HG02588 (cell line): ENCODE measurements at regions not wholly inside any gene's neighbourhood (a gene's known extent, or its start where the extent isn't known, plus 50 kb on each side); places are given as distances from the start of the nearest gene placed in this dataset.
"Not testable (repeated sequence)": the region's sequence is repeated elsewhere in the genome, so short reads cannot be mapped to it uniquely, and the experiment has no call there.

Source experiments
- ATAC-seq: cut with Tn5 transposase; IDR thresholded peaks from one replicate; pipeline ENCODE4 v1.9.1; 2021; ENCODE audit warnings: mild to moderate bottlenecking, moderate library complexity; ENCODE audit not compliant: unreplicated experiment

DNA sequence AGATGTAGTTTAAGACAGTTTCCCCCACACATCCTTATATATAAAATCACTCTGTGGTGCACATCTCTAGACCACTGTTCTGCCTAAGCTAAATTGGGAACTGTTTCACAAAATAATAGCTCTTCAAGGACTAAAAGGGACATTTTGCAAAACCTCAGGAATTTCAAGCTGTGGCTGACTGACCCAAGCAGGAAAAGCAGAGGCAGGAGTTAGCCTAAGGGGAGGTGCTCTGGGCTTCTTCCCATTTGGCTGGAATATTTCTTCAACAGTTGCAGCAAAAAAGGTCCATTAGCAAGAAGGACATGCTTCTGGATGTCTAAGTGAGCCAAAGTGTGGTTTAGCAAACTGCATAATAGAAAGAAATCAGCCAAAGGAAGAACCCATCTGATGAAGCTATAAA lies 551.2 kb upstream of the ANKRD30A start:
- ATAC-seq = no peak

DNA sequence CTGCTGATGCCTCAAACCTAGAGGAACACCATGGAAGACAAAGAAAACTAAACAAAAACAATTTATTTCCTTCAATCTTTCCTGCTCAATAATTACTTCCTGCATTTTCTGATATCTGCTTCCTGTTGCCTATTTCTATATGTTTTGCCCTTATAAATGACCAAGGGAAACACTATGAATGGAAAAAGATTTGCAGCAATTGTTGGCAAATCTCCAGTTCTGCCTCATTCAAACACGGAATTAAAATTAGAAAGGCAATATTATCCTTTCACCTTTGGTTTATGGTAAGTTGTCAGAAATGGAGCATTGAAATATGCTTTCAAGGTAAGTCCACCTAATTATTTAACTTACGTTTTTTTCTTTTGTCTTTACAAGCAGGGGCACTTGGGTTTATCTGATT lies 552.2 kb upstream of the ANKRD30A start:
- no peak for ATAC-seq

DNA sequence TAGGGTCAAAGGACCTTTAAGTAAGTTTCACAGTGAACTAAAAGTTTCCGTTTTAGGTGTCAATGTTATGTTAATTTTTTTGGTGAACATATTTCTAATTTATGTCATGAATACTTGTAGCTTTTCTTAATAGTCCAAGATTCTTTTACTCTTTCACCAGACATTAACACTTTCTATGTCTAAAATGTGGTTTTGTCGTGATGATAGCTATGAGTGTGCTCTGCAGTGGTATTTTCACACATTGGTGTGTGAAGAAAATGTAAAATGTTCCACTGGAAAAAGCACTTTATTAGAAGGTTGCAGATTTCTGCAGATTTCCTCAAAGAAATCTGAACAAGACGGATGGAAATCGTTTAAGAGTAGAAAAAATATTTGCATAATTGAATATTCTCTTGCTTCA lies 561.0 kb upstream of the ANKRD30A start:
- no peak for ATAC-seq

DNA sequence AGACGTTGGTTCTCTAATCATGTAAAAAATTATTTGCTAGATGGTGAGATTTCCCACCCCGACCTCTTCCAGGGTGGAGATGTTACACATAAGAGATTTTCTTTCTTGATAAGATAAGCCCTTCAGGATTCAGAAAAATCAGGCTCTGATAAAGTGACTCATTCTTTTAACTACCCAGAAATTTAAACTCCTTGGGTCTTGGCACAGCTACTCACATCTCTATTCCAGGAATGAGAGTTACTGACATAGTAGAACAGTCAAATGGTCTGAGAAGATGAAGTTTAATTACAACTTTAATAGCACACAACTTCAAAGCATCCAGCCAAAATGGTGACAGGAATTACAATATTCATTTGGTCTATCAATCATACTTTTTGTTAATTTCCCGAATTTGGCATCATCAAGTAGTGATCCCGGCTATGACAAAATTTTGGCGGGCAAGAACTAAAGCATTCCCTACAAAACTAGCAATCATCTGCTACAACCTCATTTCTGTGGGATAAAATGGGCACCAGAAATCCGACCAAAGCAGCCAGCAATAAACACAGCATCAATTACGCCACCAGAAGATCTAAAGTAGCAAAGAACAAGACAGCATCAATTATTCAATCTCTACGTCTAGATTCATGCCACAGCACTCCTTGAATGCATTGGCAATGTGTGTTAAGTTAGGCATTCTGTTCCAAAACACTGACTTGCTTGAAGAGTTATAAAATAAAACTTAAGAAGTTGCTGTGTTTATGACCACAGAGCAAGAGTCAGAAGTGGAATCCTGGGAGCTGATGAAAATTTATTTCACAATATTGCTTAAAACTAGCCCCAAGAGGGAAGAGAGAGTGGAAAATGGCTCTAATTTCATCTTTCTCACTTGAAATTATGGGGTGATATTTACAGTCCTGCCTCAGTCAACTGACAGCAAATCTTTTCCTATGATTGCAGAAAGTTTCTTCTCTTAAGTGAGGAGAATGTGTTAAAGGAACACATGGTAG lies 565.7 kb upstream of the ANKRD30A start:
- no peak for ATAC-seq

DNA sequence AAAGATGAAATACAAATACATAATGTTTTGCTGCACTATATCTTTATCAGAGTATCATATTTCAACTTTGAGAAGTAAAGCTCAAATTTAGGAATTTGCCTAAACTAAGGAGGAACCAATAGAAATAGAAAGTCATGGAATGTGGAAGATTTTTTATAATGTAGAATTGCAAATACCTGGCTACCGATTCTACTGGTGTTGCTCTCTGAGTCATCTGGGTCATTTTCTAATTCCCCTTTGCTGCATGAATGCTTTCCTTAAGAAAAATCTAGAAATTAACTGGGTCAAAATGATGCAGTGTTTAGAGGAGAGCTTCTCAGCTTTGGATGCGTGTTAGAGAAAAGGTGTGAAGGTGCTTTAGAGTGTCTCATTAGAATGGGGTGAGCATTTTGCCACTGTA lies 568.9 kb upstream of the ANKRD30A start:
- ATAC-seq = no peak

DNA sequence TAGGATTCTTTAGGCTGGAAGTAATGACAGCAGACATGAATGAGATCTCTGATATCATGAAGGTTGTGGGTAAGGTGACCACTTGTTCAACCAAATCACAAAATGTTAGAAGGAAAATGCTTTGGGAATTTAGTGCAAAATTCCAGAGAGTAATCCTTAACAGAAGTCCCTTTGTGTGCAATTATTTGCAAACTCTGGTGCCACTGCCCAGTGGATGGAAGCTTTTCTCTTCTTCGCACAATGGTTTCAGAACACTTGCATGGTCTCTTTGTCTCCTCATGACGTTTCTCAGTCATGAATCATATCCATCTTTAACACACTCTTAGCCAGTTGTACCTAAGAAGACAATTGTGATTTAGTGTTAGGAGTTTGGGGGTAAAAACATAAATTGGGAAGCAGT lies 570.4 kb upstream of the ANKRD30A start:
- ATAC-seq = no peak

DNA sequence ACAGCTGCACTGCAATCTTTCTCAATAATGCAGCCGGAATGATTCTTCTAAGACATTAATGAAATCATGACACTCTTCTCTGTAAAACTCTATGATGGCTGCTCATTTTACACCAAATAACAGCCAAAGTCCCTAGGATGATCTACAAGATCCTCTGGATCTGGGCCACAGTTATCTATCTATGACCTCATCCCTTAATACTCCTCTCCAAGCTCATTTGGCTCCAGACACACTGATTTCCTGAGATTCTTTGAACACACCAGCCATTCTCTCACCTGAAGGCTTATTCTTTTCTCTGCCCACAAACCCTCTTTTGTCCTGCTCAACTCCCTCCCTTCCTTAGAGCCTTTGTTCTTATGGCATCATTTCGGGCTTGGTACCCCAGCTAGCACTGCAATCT lies 577.4 kb upstream of the ANKRD30A start:
- ATAC-seq = no peak

DNA sequence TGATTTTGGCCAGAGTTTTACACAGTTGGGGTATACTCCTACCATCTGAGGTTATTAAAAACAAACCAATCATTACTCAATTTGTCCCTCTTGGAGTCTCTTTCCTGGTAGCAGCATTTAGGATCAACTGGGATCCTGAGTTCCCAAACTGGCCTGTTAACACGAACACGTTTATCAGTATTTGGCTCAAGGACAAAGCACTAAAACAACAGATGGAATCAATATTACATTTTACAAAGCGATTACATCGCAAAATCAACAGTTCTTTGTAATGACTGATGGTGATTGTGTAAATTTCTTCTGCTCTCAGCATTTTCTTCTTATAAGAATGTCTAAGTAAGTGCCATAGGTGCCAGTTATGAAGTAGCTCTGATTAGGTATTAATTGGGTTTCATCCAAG lies 582.9 kb upstream of the ANKRD30A start:
- no peak for ATAC-seq

DNA sequence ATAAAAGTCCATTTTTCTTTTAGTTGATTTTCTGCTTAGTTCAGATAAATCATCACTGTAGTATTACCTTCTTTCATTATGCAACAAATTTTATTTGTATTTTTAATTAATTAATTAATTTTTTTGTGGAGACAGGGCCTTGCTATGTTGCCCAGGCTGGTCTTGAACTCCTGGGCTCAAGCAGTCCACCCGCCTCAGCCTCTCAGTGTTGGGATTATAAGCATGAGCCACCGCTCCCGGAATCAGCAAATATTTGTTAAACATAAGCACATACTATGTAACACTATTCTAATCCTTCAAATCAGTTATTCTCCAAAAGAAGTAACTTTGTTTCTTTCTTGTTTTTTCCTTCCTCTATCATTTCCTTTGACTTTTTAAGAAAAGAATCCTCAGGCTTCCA lies 584.8 kb upstream of the ANKRD30A start:
- ATAC-seq = no peak

DNA sequence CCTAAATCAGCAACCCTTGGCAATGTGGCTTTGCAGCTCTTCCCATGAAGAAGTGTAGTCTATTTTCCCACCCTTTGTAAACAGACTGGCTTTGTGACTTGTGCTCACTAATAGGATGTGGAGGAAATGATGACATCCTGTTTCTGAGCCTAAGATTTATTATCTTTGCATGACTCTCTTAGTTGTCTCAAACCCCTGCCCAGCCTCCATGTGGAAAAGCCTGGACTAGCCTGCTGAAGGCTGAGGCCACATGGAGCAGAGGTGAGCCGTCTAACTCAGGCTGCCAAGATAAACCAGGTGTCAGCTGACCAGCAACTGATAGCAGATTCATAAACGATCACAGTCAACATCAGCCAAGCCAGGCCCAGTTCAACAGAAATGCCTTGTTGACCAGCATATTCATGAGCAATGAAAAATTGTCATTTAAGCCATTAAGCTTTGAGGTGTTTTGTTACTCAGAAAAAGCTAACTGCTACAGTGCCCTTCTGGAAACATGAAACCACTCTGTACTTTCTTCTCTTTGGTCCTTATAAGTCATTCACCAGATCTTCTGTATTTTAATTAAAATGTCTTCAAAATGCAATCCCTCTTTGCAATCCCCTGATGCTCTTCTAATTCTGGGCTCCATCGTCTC lies 586.3 kb upstream of the ANKRD30A start:
- no peak for ATAC-seq

DNA sequence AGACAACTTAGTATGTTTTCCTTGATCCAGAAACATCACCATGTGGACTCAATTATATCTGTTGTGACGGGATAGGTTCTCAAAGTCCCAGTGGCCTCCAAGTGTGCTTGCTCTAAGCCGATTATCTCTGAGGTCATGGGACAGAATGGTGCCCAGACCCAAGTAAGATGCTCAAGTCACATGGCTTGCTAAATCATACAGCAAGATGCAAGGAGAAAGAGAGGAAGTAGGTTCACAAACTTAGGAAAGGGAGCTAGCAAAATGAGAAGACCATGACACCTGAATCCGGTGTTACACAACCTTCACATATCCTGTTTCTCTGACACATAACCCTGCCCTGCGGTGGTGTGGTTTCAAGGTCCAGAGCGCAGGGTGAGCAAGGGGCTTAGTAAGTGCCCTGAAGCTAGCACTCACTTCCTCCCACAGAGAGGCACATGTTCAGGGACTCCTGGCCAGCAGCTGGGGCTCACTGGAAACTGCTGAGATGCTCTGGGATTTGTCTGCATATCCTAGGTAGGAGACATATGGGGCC lies 590.9 kb upstream of the ANKRD30A start:
- peak; percentile 90 for ATAC-seq

DNA sequence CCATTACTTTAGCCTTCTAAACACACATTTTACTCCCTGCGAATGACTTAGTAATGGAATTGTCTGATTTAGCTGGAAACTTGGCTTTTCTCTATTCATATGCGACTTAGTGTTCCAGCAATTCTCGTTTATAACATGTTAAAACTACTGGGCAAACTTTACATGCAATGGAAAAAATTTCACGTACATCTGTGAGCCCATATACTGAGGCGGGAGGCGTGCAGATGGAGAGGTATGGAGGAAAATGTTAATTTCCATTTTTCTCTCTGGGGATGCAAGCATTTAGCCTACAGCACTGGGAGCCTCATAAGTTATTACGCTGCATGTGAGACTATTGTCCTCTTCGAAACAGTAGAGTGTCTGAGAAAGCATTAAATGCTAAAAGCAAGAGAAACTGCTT lies 591.5 kb upstream of the ANKRD30A start:
- no peak for ATAC-seq

DNA sequence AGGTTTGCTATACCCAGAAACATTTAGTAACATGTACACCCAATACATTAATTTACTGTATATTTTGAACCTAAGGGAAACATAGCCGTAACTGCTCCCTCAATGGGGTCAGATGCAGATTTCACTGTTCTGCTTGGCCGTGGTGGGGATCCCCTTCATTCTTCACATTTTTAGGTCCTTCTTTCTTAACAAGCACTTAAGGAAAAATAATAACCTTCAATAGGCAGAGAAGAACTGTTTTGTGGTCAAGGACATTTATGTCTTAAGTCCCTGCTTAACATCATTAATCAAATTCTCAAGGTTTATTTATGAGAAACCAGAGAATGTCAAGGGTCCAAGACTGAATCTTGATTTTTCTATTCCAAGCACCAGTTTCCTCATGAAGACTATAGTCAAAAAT lies 592.1 kb upstream of the ANKRD30A start:
- no peak for ATAC-seq

DNA sequence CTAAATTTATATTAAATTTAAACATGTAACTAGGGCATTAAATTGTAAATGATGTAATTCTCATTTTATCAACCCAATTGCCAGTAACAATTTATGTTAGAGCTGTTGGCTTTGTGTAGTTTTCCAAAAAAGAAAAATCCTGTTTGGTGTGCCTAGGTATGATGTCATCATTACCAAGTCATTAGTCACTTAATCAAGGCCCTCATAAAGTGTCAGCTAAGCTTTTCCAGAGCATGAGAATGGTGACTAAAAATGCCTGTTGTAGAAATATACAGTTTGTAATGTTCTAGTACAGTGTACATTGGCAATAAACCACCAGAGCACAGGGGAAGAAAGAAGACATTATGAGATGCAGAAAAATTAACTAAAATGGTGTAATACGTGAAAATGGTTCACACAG lies 593.8 kb upstream of the ANKRD30A start:
- ATAC-seq = no peak

DNA sequence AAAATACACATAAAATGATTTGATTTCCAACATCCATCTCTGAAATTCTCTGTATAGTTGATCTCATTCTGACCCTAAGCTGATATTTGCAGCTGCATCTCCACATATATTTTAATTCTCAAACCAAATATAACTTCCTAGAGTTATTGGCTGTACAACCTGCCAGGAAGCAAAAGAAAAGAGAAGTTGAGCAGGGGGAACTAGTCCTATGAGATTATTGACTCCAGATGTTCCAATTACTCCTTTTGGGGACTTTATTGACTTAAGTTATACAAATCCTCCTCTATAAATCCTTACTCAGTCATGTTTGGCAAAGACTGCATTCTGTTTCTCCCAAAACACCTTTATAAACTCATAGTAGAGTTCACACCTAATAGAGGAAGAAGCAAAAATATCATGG lies 599.4 kb upstream of the ANKRD30A start:
- no peak for ATAC-seq

DNA sequence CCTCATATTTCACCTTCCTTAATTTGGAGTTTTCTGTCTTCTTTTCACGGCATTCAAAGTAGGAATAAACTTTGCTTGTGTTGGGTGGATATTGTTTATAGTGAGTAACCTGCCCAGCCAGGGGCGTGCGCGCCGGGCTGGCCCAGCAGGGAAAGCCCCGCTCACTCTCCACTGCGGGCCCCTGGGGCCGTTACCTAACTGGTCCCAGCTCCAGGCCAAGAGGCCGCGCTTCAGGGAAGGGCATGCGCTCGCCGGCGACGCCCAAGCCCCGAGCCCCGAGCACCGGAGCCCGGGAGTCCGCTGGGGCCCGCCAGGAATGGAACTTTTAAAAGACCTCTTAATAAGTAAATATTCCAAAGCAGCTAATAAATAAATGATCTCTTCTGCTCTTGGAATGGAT lies 601.3 kb upstream of the ANKRD30A start:
- not testable (repeated sequence) for ATAC-seq

DNA sequence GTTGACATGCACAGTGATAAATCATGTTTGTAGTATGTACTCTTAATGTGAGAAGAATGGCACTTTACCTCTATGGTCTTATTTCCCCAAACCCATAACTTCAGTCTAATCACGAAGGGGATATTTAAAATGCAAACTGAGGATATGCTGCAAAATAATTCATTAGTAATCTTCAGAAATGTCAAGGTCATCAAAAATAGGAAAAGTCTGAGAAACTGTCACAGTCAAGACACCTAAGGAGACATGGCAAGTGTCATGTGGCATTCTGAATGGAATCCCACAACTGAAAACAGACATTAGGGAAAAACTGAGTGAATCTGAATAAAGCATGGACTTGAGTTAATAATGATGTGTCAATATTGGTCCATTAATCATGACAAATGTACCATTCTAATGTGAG lies 605.5 kb upstream of the ANKRD30A start:
- ATAC-seq = no peak

DNA sequence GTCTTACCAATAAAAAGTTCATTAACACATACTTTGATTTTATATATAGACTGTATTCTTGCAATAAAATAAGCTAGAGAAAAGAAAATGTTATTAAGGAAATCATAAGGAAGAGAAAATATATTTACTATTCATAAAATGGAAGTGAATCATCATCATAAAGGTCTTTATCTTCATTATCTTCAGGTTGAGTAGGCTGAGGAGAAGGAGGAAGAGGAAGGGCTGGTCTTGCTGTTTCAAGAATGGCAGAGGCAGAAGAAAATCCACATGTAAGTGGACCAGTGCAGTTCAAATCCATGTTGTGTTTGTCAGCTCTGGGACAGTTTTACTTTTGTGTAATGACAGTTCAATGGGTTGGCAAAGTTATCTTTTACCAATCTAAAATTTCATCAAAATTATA lies 609.1 kb upstream of the ANKRD30A start:
- ATAC-seq = no peak

DNA sequence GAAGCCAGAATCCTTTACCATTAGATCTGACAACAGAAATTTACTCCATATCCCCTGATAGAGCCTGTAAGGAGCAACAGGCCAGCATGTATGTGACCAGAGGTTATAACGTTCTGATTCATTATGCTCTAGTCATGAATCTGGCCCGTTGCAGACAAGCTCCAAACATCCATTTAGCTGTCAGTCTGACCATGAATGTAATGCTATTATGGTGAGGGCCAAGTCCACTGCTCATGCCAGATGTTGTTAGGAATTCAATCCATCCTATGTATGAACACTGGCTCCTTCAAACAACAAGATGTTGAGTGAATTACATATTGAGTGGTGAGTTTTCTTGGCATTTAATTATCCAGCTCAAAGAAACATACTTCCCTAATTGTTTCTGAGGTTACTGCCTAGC lies 610.1 kb upstream of the ANKRD30A start:
- no peak for ATAC-seq

DNA sequence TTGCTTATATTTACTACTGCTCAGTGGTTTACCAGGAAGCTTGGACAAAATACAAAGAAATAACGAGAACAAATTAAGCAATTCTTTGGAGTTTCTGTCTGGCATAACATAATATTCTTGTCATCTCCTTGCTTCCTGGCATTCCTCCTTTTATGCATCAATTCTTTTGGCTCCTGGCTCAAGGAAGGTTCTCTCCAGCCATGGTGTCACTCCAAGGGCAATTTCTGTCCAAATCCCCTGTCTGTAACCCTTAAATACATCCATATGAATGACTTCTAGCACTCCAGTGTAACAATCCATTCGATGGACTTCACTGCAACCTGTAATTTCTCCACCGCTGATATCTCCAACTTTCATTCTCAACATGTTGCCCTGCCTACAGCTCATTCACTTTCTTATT lies 617.7 kb upstream of the ANKRD30A start:
- no peak for ATAC-seq

DNA sequence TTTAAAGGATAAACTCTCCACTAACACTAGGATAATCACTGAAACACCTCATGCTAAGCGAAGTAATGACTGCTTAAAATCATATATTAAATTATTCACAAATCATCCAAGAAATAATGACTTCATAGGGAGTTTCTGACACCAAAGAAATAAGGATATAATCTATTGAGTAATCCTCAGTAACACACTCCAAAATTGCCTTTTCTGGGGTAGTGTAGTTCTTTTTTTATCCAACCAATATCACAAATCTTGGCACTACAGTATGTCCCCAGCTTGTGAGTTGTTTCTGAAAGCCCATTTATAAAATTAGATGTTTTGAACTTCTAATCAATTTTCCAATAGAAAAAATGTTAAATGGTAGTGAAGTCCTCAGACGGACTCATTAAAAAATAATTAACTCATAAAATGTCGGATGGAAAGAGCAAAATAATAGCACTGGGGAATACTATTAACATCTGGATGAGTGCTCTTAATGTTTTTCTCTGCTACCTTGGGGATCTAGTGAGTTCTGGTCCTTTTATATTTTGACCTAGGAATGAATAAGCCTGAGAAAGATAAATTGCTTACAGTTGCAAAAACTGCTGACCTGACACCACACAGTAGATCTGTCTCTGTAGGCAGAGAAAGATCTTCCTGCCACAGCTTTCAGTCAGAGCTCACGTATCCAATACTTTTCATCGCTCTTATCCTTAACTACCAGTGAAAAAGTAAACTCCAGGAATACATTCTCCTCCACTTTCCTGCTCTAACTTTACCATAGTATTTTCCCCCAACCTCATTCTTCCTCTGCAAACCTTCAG lies 618.5 kb upstream of the ANKRD30A start:
- no peak for ATAC-seq
